ENCODE measurements at regions not wholly inside any gene's neighbourhood (a gene's known extent, or its start where the extent isn't known, plus 50 kb on each side); places are given as distances from the start of the nearest gene placed in this dataset.

GRCh38 chr6:164216368-164216767 lies 801.9 kb downstream of the QKI start:
- H3K4me3 ChIP-seq (ENCODE audit: control insufficient read depth, low read depth, low read length), result no peak overlapping the region
- TF ChIP-seq CTCF (IDR thresholded peaks at IDR 0.05; ENCODE audit: control insufficient read depth, insufficient read depth, low read depth, low read length, missing control alignments), result no peak
- DNase-seq (ENCODE audit: low read depth), result no peak

- DNase-seq (ENCODE audit: low read depth), result no peak
- H3K4me3 ChIP-seq (ENCODE audit: control insufficient read depth, low read depth, low read length), result no peak overlapping the region
- TF ChIP-seq CTCF (IDR thresholded peaks at IDR 0.05; ENCODE audit: control insufficient read depth, insufficient read depth, low read depth, low read length, missing control alignments), result no peak
Observed at GRCh38 chr6:164214066-164214465, 799.5 kb downstream of the QKI start.

- H3K4me3 ChIP-seq (ENCODE audit: control insufficient read depth, low read depth, low read length), result no peak overlapping the region
- no peak for DNase-seq (ENCODE audit: low read depth)
- no peak for TF ChIP-seq CTCF (IDR thresholded peaks at IDR 0.05; ENCODE audit: control insufficient read depth, insufficient read depth, low read depth, low read length, missing control alignments)
Observed at GRCh38 chr6:164211254-164211653, 796.7 kb downstream of the QKI start.

- DNase-seq (ENCODE audit: low read depth), result no peak
- H3K4me3 ChIP-seq (ENCODE audit: control insufficient read depth, low read depth, low read length), result no peak overlapping the region
- TF ChIP-seq CTCF (IDR thresholded peaks at IDR 0.05; ENCODE audit: control insufficient read depth, insufficient read depth, low read depth, low read length, missing control alignments), result no peak
Observed at GRCh38 chr6:164210783-164211182, 796.3 kb downstream of the QKI start.

GRCh38 chr6:164210323-164210722 lies 795.8 kb downstream of the QKI start:
- DNase-seq (ENCODE audit: low read depth), result no peak
- H3K4me3 ChIP-seq (ENCODE audit: control insufficient read depth, low read depth, low read length), result no peak overlapping the region
- TF ChIP-seq CTCF (IDR thresholded peaks at IDR 0.05; ENCODE audit: control insufficient read depth, insufficient read depth, low read depth, low read length, missing control alignments), result no peak

GRCh38 chr6:164208371-164208770 lies 793.9 kb downstream of the QKI start:
- DNase-seq (ENCODE audit: low read depth), result no peak
- H3K4me3 ChIP-seq (ENCODE audit: control insufficient read depth, low read depth, low read length), result no peak overlapping the region
- no peak for TF ChIP-seq CTCF (IDR thresholded peaks at IDR 0.05; ENCODE audit: control insufficient read depth, insufficient read depth, low read depth, low read length, missing control alignments)

- H3K4me3 ChIP-seq (ENCODE audit: control insufficient read depth, low read depth, low read length), result no peak overlapping the region
- no peak for TF ChIP-seq CTCF (IDR thresholded peaks at IDR 0.05; ENCODE audit: control insufficient read depth, insufficient read depth, low read depth, low read length, missing control alignments)
- DNase-seq (ENCODE audit: low read depth), result no peak
Observed at GRCh38 chr6:164206807-164207423, 792.4 kb downstream of the QKI start.

Data from AG09309 (cell line).